ENCODE measurements at regions not wholly inside any gene's neighbourhood (a gene's known extent, or its start where the extent isn't known, plus 50 kb on each side); places are given as distances from the start of the nearest gene placed in this dataset.

- Histone ChIP-seq H2AFZ (ENCODE audit: low read length) (no peak overlapping the region), H3K27me3 (replicated peaks; ENCODE audit: insufficient read depth, low read length) (no peaks in the 10 kb centered on the region), H4K20me1 (ENCODE audit: insufficient read depth, low read length) (no peaks in the 10 kb centered on the region), H3F3A (ENCODE audit: insufficient read depth, low read length) (no peaks in the 10 kb centered on the region), H3K27ac (ENCODE audit: low read length) (no peak overlapping the region), H3K4me3 (ENCODE audit: low read length) (no peak overlapping the region), H3K9me2 (replicated peaks; ENCODE audit: insufficient read depth, low read length) (no peaks in the 10 kb centered on the region), H3K9ac (ENCODE audit: low read length) (no peak overlapping the region), H3K9me3 (replicated peaks; ENCODE audit: insufficient read depth, low read length) (no peaks in the 10 kb centered on the region), H3K4me1 (ENCODE audit: low read length) (no peaks in the 10 kb centered on the region), H3K36me3 (replicated peaks; ENCODE audit: insufficient read depth, low read length) (no peaks in the 10 kb centered on the region), H3K79me2 (ENCODE audit: low read length) (no peaks in the 10 kb centered on the region), H3K4me2 (ENCODE audit: low read depth, low read length) (no peak overlapping the region)
- no peak for TF ChIP-seq EZH2phosphoT487 (IDR thresholded peaks at IDR 0.05; ENCODE audit: low read length)
- no peak for TF ChIP-seq EZH2 (optimal IDR thresholded peaks at IDR 0.05; ENCODE audit: low read depth, low read length)
- TF ChIP-seq CTCF (IDR thresholded peaks at IDR 0.05; ENCODE audit: low read length), result no peak
- no peak for DNase-seq
Observed at GRCh38 chr10:131387018-131387529, 75.6 kb upstream of the TCERG1L start.

- H3K9me2 ChIP-seq (replicated peaks; ENCODE audit: insufficient read depth, low read length), result no peaks in the 10 kb centered on the region
- no peaks in the 10 kb centered on the region for H3K27me3 ChIP-seq (replicated peaks; ENCODE audit: insufficient read depth, low read length)
- no peaks in the 10 kb centered on the region for H3K36me3 ChIP-seq (replicated peaks; ENCODE audit: insufficient read depth, low read length)
- TF ChIP-seq CTCF (IDR thresholded peaks at IDR 0.05; ENCODE audit: low read length) (no peak), EZH2 (optimal IDR thresholded peaks at IDR 0.05; ENCODE audit: low read depth, low read length) (no peak), EZH2phosphoT487 (IDR thresholded peaks at IDR 0.05; ENCODE audit: low read length) (no peak)
- H3K79me2 ChIP-seq (ENCODE audit: low read length), result no peaks in the 10 kb centered on the region
- no peaks in the 10 kb centered on the region for H3K9me3 ChIP-seq (replicated peaks; ENCODE audit: insufficient read depth, low read length)
- H3K4me2 ChIP-seq (ENCODE audit: low read depth, low read length), result no peak overlapping the region
- H3K4me3 ChIP-seq (ENCODE audit: low read length), result no peak overlapping the region
- H3K4me1 ChIP-seq (ENCODE audit: low read length), result no peaks in the 10 kb centered on the region
- no peak overlapping the region for H2AFZ ChIP-seq (ENCODE audit: low read length)
- H4K20me1 ChIP-seq (ENCODE audit: insufficient read depth, low read length), result no peaks in the 10 kb centered on the region
- H3F3A ChIP-seq (ENCODE audit: insufficient read depth, low read length), result no peaks in the 10 kb centered on the region
- no peak for DNase-seq
- no peak overlapping the region for H3K9ac ChIP-seq (ENCODE audit: low read length)
- H3K27ac ChIP-seq (ENCODE audit: low read length), result no peak overlapping the region
Observed at GRCh38 chr10:131391936-131392335, 80.4 kb upstream of the TCERG1L start.

DNA sequence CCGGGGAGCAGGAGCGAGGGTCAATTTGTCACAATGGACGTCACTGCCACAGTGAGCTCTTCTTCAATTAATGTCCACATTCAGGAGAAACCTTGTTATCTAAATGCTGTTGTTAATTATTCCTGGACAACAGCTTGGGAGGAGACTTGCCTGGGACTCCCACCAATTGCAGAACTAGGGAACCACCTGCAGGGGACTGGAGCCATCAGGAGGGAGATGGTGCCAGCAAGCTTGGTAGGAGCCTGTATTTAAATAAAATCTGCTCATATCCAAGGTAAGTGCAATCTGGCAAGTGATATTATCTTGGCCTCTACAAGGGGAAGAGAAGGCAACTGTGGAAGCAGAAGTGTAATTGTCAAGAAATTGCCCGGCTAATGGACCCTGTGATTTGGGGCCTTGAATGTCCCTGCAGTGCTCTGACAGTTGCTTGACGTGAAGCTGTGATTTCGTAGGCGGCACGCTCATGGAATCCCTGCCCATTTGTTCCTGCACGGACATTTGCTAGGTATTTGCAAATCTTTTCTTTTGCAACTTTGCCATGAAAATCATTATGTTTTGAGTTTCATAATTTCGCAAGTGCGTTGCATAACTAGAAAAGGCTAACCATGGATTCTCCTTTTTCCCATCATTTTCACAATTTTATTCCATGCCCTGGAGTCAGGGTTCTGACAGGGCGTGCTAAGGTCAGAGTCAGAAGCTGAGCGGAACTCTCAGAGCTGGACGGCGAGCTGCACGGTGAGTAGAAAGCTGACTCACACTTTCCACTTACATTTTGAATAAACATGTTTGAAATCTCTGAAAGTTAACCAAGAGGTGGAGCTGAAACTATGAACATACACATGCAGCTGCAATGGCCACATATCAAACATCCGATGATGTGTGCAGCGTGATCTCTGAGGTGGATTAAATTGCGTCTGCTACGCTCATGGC lies 84.9 kb upstream of the TCERG1L start:
- Histone ChIP-seq H2AFZ (ENCODE audit: low read length) (no peak overlapping the region), H3K4me1 (ENCODE audit: low read length) (no peaks in the 10 kb centered on the region), H3K27ac (ENCODE audit: low read length) (no peak overlapping the region), H3K9me2 (replicated peaks; ENCODE audit: insufficient read depth, low read length) (no peaks in the 10 kb centered on the region), H3K9me3 (replicated peaks; ENCODE audit: insufficient read depth, low read length) (no peaks in the 10 kb centered on the region), H4K20me1 (ENCODE audit: insufficient read depth, low read length) (no peaks in the 10 kb centered on the region), H3K27me3 (replicated peaks; ENCODE audit: insufficient read depth, low read length) (no peaks in the 10 kb centered on the region), H3K4me3 (ENCODE audit: low read length) (no peak overlapping the region), H3K79me2 (ENCODE audit: low read length) (no peaks in the 10 kb centered on the region), H3K36me3 (replicated peaks; ENCODE audit: insufficient read depth, low read length) (no peaks in the 10 kb centered on the region), H3K4me2 (ENCODE audit: low read depth, low read length) (no peak overlapping the region), H3F3A (ENCODE audit: insufficient read depth, low read length) (no peaks in the 10 kb centered on the region), H3K9ac (ENCODE audit: low read length) (no peak overlapping the region)
- DNase-seq, result no peak
- TF ChIP-seq EZH2 (optimal IDR thresholded peaks at IDR 0.05; ENCODE audit: low read depth, low read length), result no peak
- no peak for TF ChIP-seq EZH2phosphoT487 (IDR thresholded peaks at IDR 0.05; ENCODE audit: low read length)
- no peak for TF ChIP-seq CTCF (IDR thresholded peaks at IDR 0.05; ENCODE audit: low read length)

Measured in MM.1S (cell line).